CD4-positive, alpha-beta memory T cell (primary cell): ENCODE measurements at regions not wholly inside any gene's neighbourhood (a gene's known extent, or its start where the extent isn't known, plus 50 kb on each side); places are given as distances from the start of the nearest gene placed in this dataset.

Experiments
- CTCF ChIA-PET: fragments of 350-600 bp; sonication (Branson Sonifier 250); formaldehyde crosslinking; loops from one replicate; lab custom pipeline; 2021; ENCODE audit warnings: inconsistent platforms; ENCODE audit not compliant: partially characterized antibody; lab: Charles Lee
- POLR2A ChIA-PET: fragments of 350-600 bp; sonication (Branson Sonifier 250); formaldehyde crosslinking; loops from one replicate; lab custom pipeline; 2021; ENCODE audit not compliant: partially characterized antibody; lab: Charles Lee
- DNase-seq, 5 donors: peaks; one replicate each; pipeline versions ENCODE4 v3.0.0 to v3.0.0-alpha.2; 2020 to 2022; ENCODE audit warnings: mixed read lengths in 1 of 5
- H3K27ac ChIP-seq: one replicate; pipeline ENCODE4 v1.7.0; 2013; ENCODE audit warnings: low read depth, low read length
- H3K27me3 ChIP-seq: 2 replicates; pipeline ENCODE4 v1.7.0; 2013; ENCODE audit warnings: mild to moderate bottlenecking, low read length, moderate library complexity; ENCODE audit not compliant: insufficient read depth
- H3K36me3 ChIP-seq: 2 replicates; pipeline ENCODE4 v1.7.0; 2013; ENCODE audit warnings: mild to moderate bottlenecking, low read length, moderate library complexity; ENCODE audit not compliant: insufficient read depth
- H3K4me1 ChIP-seq: 2 replicates; pipeline ENCODE4 v1.7.0; 2013; ENCODE audit warnings: mild to moderate bottlenecking, low read length, moderate library complexity; ENCODE audit not compliant: insufficient read depth
- H3K4me3 ChIP-seq, 2 donors: one replicate each; pipeline ENCODE4 v1.7.0; 2013; ENCODE audit warnings: low read length in 2 of 2, mild to moderate bottlenecking in 1 of 2
- H3K9me3 ChIP-seq, 2 donors: one replicate each; pipeline ENCODE4 v1.7.0; 2013; ENCODE audit warnings: low read length in 2 of 2, control low read depth in 1 of 2; ENCODE audit not compliant: control insufficient read depth in 1 of 2
- H3K27ac Mint-ChIP-seq, 7 donors: one replicate each; pipeline ENCODE4 v1.8.0; 2020 to 2021; ENCODE audit warnings: mixed read lengths in 7 of 7, mild to moderate bottlenecking in 6 of 7, inconsistent platforms in 3 of 7, moderate library complexity in 3 of 7
- H3K27me3 Mint-ChIP-seq, 2 donors: one replicate each; pipeline ENCODE4 v1.8.0; 2020 to 2021; ENCODE audit warnings: mixed read lengths in 2 of 2
- H3K36me3 Mint-ChIP-seq, 2 donors: one replicate each; pipeline ENCODE4 v1.8.0; 2020 to 2021; ENCODE audit warnings: mixed read lengths in 2 of 2, inconsistent platforms in 1 of 2, mild to moderate bottlenecking in 1 of 2
- H3K4me1 Mint-ChIP-seq, 4 donors: one replicate each; pipeline ENCODE4 v1.8.0; 2020 to 2021; ENCODE audit warnings: mixed read lengths in 4 of 4, mild to moderate bottlenecking in 1 of 4
- H3K4me3 Mint-ChIP-seq, 8 donors: one replicate each; pipeline ENCODE4 v1.8.0; 2020 to 2021; ENCODE audit warnings: mixed read lengths in 8 of 8, mild to moderate bottlenecking in 7 of 8, moderate library complexity in 6 of 8, inconsistent platforms in 3 of 8
- H3K9me3 Mint-ChIP-seq, 8 donors: one replicate each; pipeline ENCODE4 v1.8.0; 2020 to 2021; ENCODE audit warnings: mixed read lengths in 8 of 8, mild to moderate bottlenecking in 5 of 8, inconsistent platforms in 3 of 8, moderate library complexity in 1 of 8
- intact Hi-C: fragments of 100-400 bp; cut with micrococcal nuclease; formaldehyde crosslinking; loops from one replicate; pipeline ENCODE4 v1.15.1; 2023

DNA sequence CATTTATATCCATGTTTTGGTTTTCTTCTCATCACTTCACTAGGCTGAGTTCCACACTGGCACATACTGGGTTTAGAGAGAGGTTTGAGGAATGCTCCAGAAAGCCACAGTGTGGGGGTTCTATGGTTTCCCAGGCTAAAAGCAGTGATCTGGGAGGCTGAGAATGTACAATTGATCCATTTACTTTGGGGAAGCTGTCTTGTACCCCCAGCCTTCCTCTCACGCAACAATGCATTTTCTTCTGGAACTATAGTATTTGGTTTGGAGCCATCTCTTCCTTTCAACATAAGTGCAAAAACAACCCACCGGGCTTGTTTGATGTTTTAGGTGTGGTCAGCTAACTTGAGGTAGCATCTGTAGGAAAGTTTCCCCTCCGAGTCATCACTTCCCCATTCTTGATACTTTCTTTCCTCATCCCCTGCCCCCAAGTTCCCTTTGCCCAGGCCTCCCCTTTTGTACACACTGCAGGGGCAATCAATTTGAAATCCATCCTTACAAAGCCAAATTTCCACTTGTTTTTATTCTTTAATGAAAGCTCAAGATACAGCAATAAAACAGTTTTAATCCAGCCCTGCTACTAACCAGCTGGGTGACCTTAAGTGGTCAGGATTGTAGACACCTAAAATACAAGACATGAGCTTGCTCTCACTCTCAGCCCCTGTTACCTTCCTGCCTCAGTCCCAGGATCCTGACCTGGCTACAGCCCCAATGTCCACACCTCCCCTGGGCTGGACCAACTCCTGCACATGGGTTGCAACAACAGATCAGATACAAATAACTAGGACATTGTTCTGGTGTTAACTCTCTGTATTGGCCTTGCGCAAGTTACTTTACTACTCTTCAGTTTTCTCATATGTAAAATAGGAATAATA lies 109.2 kb downstream of the FHDC1 start:
- POLR2A ChIA-PET = no interaction called here
- peaks cover 0 to 7% (median 3%) of the 10 kb centered on the region in 8 donors for H3K9me3 Mint-ChIP-seq
- Histone ChIP-seq H3K4me1 (no peaks in the 10 kb centered on the region), H3K9me3 (no peaks in the 10 kb centered on the region), H3K27me3 (no peaks in the 10 kb centered on the region), H3K36me3 (no peaks in the 10 kb centered on the region), H3K4me3 (no peak overlapping the region), H3K27ac (no peak overlapping the region)
- H3K4me1 Mint-ChIP-seq = peaks cover 0 to 2% (median 0%) of the 10 kb centered on the region in 4 donors
- H3K36me3 Mint-ChIP-seq = no peaks in the 10 kb centered on the region
- CTCF ChIA-PET = no interaction called here
- H3K27ac Mint-ChIP-seq = no peak overlapping the region
- no peak overlapping the region for H3K4me3 Mint-ChIP-seq
- intact Hi-C loops = no loop called here
- H3K27me3 Mint-ChIP-seq = peaks cover 6 to 15% of the 10 kb centered on the region in 2 donors
- DNase-seq = no peak

DNA sequence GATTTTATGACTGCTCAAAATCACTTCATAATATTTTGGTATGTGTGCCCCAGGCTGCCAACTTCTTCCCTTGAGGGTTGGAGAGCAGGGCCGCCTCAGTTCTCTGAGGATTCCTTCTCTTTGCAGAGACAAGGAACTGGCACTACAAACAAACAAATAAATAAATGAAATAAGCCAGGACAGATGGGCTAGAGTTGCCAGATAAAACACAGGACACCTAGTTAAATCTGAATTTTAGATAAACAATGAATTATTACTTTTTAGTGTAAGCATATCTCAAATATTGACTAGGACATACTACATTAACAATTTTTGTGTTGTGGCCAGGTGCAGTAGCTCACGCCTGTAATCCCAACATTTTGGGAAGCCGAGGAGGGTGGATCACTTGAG lies 122.5 kb downstream of the FHDC1 start:
- ChIA-PET CTCF (interaction anchor here (1.6 kb wide), 1 partner anchor 69 kb away, joined by 6 read pairs; no protein-coding TSS in a partner anchor), POLR2A (no interaction called here)

GRCh38 chr4:153060196-153060595 lies 124.1 kb downstream of the FHDC1 start:
- Histone ChIP-seq H3K4me1 (no peaks in the 10 kb centered on the region), H3K9me3 (no peaks in the 10 kb centered on the region), H3K4me3 (no peak overlapping the region), H3K27ac (no peak overlapping the region), H3K36me3 (no peaks in the 10 kb centered on the region), H3K27me3 (no peaks in the 10 kb centered on the region)
- H3K27me3 Mint-ChIP-seq = peaks cover 11 to 26% of the 10 kb centered on the region in 2 donors
- ChIA-PET POLR2A (no interaction called here), CTCF (interaction anchor here (1.0 kb wide), 1 partner anchor 9 kb away, joined by 3 read pairs; no protein-coding TSS in a partner anchor)
- no peak overlapping the region for H3K27ac Mint-ChIP-seq
- intact Hi-C loops = no loop called here
- no peaks in the 10 kb centered on the region for H3K9me3 Mint-ChIP-seq
- H3K4me1 Mint-ChIP-seq = peaks cover 0 to 3% (median under 1%) of the 10 kb centered on the region in 4 donors
- H3K4me3 Mint-ChIP-seq = no peak overlapping the region
- no peak for DNase-seq
- H3K36me3 Mint-ChIP-seq = no peaks in the 10 kb centered on the region

More for the DNA sequence above, 122.5 kb downstream of the FHDC1 start:
- H3K36me3 ChIP-seq = no peaks in the 10 kb centered on the region
- H3K9me3 Mint-ChIP-seq = no peaks in the 10 kb centered on the region
- H3K36me3 Mint-ChIP-seq = no peaks in the 10 kb centered on the region
- no peak overlapping the region for H3K27ac Mint-ChIP-seq
- intact Hi-C loops = no loop called here
- no peaks in the 10 kb centered on the region for H3K9me3 ChIP-seq
- peaks cover 16 to 30% of the 10 kb centered on the region in 2 donors for H3K27me3 Mint-ChIP-seq
- H3K4me3 ChIP-seq = no peak overlapping the region
- H3K27ac ChIP-seq = no peak overlapping the region
- no peak overlapping the region for H3K4me3 Mint-ChIP-seq
- H3K27me3 ChIP-seq = no peaks in the 10 kb centered on the region
- no peaks in the 10 kb centered on the region for H3K4me1 ChIP-seq
- no peak for DNase-seq
- H3K4me1 Mint-ChIP-seq = peaks cover 0 to 3% (median under 1%) of the 10 kb centered on the region in 4 donors

GRCh38 chr4:153061971-153062370 lies 125.8 kb downstream of the FHDC1 start:
- Histone ChIP-seq H3K36me3 (no peaks in the 10 kb centered on the region), H3K9me3 (no peaks in the 10 kb centered on the region), H3K4me3 (no peak overlapping the region), H3K27me3 (no peaks in the 10 kb centered on the region), H3K4me1 (no peaks in the 10 kb centered on the region), H3K27ac (no peak overlapping the region)
- H3K27me3 Mint-ChIP-seq = peaks cover 0 to 13% of the 10 kb centered on the region in 2 donors
- peaks cover 0 to 3% (median under 1%) of the 10 kb centered on the region in 4 donors for H3K4me1 Mint-ChIP-seq
- POLR2A ChIA-PET = no interaction called here
- intact Hi-C loops = no loop called here
- no peak overlapping the region for H3K27ac Mint-ChIP-seq
- H3K9me3 Mint-ChIP-seq = no peaks in the 10 kb centered on the region
- H3K36me3 Mint-ChIP-seq = no peaks in the 10 kb centered on the region
- H3K4me3 Mint-ChIP-seq = no peak overlapping the region
- no peak for DNase-seq
- CTCF ChIA-PET = interaction anchor here (0.6 to 1.1 kb wide), 2 partner anchors 66 to 251 kb away, joined by 3 read pairs; no protein-coding TSS in a partner anchor

GRCh38 chr4:153062652-153063168 lies 126.6 kb downstream of the FHDC1 start:
- Histone ChIP-seq H3K27me3 (no peaks in the 10 kb centered on the region), H3K4me1 (no peaks in the 10 kb centered on the region), H3K36me3 (no peaks in the 10 kb centered on the region), H3K9me3 (no peaks in the 10 kb centered on the region), H3K27ac (no peak overlapping the region), H3K4me3 (no peak overlapping the region)
- Mint-ChIP-seq H3K27ac (peak overlapping the region in 1 of 7 donors; percentile 64), H3K9me3 (no peaks in the 10 kb centered on the region), H3K36me3 (no peaks in the 10 kb centered on the region), H3K4me3 (no peak overlapping the region), H3K4me1 (peaks cover 0 to 3% (median under 1%) of the 10 kb centered on the region in 4 donors), H3K27me3 (peaks cover 0 to 6% of the 10 kb centered on the region in 2 donors)
- no peak for DNase-seq
- intact Hi-C loops = no loop called here
- CTCF ChIA-PET = interaction anchor here (1.2 kb wide), 1 partner anchor 21 kb away, joined by 3 read pairs; no protein-coding TSS in a partner anchor
- POLR2A ChIA-PET = no interaction called here

DNA sequence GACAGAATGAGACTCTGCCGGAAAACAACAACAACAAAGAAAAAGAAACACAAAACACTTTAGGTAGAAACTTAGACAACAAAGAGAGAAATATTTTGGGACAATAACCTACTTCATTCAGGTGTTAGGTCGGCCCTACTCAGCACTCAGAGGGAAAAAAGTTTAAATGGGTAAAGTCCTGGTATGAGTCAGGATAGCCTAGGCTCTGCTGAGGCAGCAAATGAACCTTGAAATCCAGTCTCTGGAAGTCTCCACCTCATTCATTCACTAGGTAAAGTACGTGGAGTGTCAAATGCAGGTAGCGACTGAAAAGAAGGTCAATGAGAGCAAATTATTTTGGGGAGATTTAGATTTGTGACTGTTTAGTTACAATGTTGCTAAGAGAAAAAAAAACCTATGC lies 127.4 kb downstream of the FHDC1 start:
- Mint-ChIP-seq H3K4me3 (no peak overlapping the region), H3K9me3 (no peaks in the 10 kb centered on the region), H3K27ac (peak overlapping the region in 1 of 7 donors; percentile 37), H3K27me3 (no peaks in the 10 kb centered on the region), H3K4me1 (peaks cover 0 to 3% (median under 1%) of the 10 kb centered on the region in 4 donors), H3K36me3 (no peaks in the 10 kb centered on the region)
- Histone ChIP-seq H3K36me3 (no peaks in the 10 kb centered on the region), H3K4me3 (no peak overlapping the region), H3K9me3 (no peaks in the 10 kb centered on the region), H3K27ac (no peak overlapping the region), H3K27me3 (no peaks in the 10 kb centered on the region), H3K4me1 (no peaks in the 10 kb centered on the region)
- intact Hi-C loops = no loop called here
- no peak for DNase-seq
- CTCF ChIA-PET = interaction anchor here (1.2 kb wide), 1 partner anchor 20 kb away, joined by 3 read pairs; no protein-coding TSS in a partner anchor
- POLR2A ChIA-PET = no interaction called here

DNA sequence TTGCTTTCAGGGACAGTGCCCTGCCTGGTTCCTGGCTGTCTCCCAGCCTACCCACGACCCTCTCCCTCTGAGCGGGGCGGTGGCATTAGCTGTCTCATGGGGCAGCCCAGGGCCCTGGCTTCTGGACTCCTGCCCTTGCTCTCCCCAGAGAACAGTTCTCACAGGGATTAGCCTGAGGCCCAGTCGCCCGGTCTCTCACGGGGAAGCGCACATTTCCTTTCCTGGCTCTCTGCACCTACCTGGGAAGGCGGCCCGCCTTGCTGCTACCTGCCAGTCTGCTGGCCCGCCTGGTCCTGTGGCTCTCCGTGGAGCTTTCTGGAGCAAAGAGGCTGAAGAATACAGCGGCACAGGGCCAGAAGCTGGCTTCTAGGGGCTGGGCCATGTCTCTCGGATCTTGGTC lies 128.4 kb downstream of the FHDC1 start:
- ChIA-PET CTCF (interaction anchor here (0.6 kb wide), 1 partner anchor 1705 kb away, joined by 3 read pairs; no protein-coding TSS in a partner anchor), POLR2A (no interaction called here)

More for the DNA sequence above, 128.4 kb downstream of the FHDC1 start:
- H3K4me3 ChIP-seq = no peak overlapping the region
- H3K27me3 ChIP-seq = no peaks in the 10 kb centered on the region
- Mint-ChIP-seq H3K27ac (no peak overlapping the region), H3K27me3 (no peaks in the 10 kb centered on the region), H3K9me3 (no peaks in the 10 kb centered on the region), H3K4me1 (peaks cover 0 to 3% (median under 1%) of the 10 kb centered on the region in 4 donors), H3K4me3 (no peak overlapping the region), H3K36me3 (no peaks in the 10 kb centered on the region)
- no peaks in the 10 kb centered on the region for H3K4me1 ChIP-seq
- no peaks in the 10 kb centered on the region for H3K36me3 ChIP-seq
- H3K27ac ChIP-seq = no peak overlapping the region
- DNase-seq = no peak
- intact Hi-C loops = no loop called here
- H3K9me3 ChIP-seq = no peaks in the 10 kb centered on the region
